ENCODE measurements at regions not wholly inside any gene's neighbourhood (a gene's known extent, or its start where the extent isn't known, plus 50 kb on each side); places are given as distances from the start of the nearest gene placed in this dataset.
"Not testable (repeated sequence)": the region's sequence is repeated elsewhere in the genome, so short reads cannot be mapped to it uniquely, and the experiment has no call there.

DNA sequence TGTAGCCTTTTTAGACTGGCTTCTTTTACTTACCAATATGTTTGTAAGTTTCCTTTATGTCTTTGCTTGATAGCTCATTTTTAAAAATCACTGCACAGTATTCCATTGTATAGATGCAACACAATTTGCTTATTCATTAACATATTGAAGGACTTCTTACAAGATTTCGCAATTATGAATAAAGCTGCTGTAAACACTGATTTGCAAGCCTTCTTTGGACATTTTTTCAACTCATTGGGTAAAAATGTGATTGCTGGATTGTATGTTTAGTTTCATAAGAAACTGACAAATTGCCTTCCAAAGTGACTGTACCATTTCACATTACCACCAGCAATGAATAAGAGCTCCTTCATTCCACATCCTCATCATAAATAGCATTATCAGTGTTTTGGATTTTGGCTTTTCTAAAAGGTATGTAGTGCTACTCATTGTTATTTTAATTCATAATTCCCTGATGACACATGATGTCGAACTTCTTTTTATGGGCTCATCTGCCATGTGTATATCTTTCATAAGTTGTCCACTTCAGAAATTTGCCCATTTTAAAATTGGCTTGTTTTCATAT is 80.7 kb downstream of the TFAP2B start:
- intact Hi-C loops (cut with DNase I): no loop called here
- Histone ChIP-seq H3K4me1 (no peaks in the 10 kb centered on the region), H3K36me3 (no peaks in the 10 kb centered on the region), H3K27me3 (no peaks in the 10 kb centered on the region), H3K27ac (no peak overlapping the region), H3K4me3 (no peak overlapping the region), H3K9me3 (no peaks in the 10 kb centered on the region)
- TF ChIP-seq POLR2AphosphoS5 (IDR thresholded peaks at IDR 0.05; ENCODE audit: insufficient read depth in 1 of 2, low read depth in 1 of 2): no peak
- TF ChIP-seq, protein P1, sequence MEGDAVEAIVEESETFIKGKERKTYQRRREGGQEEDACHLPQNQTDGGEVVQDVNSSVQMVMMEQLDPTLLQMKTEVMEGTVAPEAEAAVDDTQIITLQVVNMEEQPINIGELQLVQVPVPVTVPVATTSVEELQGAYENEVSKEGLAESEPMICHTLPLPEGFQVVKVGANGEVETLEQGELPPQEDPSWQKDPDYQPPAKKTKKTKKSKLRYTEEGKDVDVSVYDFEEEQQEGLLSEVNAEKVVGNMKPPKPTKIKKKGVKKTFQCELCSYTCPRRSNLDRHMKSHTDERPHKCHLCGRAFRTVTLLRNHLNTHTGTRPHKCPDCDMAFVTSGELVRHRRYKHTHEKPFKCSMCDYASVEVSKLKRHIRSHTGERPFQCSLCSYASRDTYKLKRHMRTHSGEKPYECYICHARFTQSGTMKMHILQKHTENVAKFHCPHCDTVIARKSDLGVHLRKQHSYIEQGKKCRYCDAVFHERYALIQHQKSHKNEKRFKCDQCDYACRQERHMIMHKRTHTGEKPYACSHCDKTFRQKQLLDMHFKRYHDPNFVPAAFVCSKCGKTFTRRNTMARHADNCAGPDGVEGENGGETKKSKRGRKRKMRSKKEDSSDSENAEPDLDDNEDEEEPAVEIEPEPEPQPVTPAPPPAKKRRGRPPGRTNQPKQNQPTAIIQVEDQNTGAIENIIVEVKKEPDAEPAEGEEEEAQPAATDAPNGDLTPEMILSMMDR (IDR thresholded peaks at IDR 0.05): no peak
- no peak for DNase-seq (ENCODE audit: extremely low spot score in 2 of 2)

DNA sequence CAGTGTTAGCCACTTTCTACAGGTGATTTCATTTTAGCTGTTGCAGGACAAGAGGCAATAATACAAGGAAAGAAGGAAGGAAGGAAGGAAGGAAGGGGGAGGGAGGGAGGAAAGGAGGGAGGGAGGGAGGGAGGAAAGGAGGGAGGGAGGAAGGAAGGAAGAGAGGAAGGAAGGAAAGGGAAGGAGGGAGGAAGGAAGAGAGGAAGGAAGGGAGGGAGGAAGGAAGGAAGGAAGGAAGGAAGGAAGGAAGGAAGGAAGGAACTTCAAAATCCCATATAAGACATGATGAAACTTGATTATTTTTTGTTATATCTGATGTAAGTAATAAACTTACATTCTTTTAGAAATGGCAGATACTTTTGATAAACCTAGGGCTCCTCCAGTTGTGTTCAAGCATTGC is 83.6 kb downstream of the TFAP2B start:
- Histone ChIP-seq H3K27me3 (no peaks in the 10 kb centered on the region), H3K9me3 (no peaks in the 10 kb centered on the region), H3K36me3 (no peaks in the 10 kb centered on the region), H3K4me3 (no peak overlapping the region), H3K27ac (no peak overlapping the region), H3K4me1 (no peaks in the 10 kb centered on the region)
- intact Hi-C loops (cut with DNase I): no loop called here
- DNase-seq (ENCODE audit: extremely low spot score in 2 of 2): no peak
- TF ChIP-seq POLR2AphosphoS5 (IDR thresholded peaks at IDR 0.05; ENCODE audit: insufficient read depth in 1 of 2, low read depth in 1 of 2): no peak
- TF ChIP-seq, protein P1 (IDR thresholded peaks at IDR 0.05): no peak

DNA sequence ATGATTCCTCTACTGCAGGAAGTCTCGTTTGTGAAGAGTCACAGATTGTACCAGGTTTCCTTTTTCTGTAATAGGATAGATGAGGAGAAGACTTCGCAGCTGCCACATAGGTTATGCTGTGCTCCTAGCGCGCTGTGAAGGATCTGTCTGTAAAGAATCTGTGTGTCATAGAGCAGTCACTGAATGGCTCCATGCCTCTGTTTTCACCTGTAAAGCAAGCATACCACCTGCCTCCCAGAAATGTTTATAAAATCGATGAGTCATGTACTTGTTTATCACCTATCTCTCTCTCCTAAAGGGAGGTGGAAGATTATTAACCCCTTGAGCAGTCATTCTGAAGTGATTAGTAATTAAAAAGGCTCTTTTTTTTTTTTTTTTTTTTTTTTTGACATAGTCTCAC is 86.6 kb downstream of the TFAP2B start:
- Histone ChIP-seq H3K4me3 (no peak overlapping the region), H3K27me3 (no peaks in the 10 kb centered on the region), H3K27ac (no peak overlapping the region), H3K4me1 (no peaks in the 10 kb centered on the region), H3K36me3 (no peaks in the 10 kb centered on the region), H3K9me3 (no peaks in the 10 kb centered on the region)
- DNase-seq (ENCODE audit: extremely low spot score in 2 of 2): no peak
- TF ChIP-seq POLR2AphosphoS5 (IDR thresholded peaks at IDR 0.05; ENCODE audit: insufficient read depth in 1 of 2, low read depth in 1 of 2) (no peak), POLR2A (IDR thresholded peaks at IDR 0.05) (no peak)
- TF ChIP-seq, protein P1 (IDR thresholded peaks at IDR 0.05): no peak
- intact Hi-C loops (cut with DNase I): no loop called here

DNA sequence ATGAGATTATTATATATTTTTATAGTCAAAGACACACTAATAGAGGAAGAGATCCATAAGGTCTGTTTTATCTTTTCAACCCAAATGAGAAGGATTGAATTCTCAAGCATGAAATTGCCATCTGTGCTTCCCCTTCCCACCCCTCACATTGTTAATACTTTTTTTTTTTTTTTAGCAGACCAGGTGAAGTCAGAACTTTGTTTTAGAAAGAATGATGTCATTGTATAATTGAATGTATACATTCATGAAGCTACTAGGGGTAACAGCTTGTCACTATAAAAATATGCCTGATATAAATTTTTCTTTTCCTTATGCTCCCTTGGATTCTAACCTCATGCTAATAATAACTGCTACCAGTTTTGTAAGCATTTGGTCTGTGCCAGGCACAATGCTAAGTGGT is 88.9 kb downstream of the TFAP2B start:
- Histone ChIP-seq H3K36me3 (no peaks in the 10 kb centered on the region), H3K4me1 (no peaks in the 10 kb centered on the region), H3K27ac (no peak overlapping the region), H3K27me3 (no peaks in the 10 kb centered on the region), H3K9me3 (no peaks in the 10 kb centered on the region), H3K4me3 (no peak overlapping the region)
- no peak for DNase-seq (ENCODE audit: extremely low spot score in 2 of 2)
- intact Hi-C loops (cut with DNase I): no loop called here
- TF ChIP-seq POLR2AphosphoS5 (IDR thresholded peaks at IDR 0.05; ENCODE audit: insufficient read depth in 1 of 2, low read depth in 1 of 2): no peak
- TF ChIP-seq, protein P1 (IDR thresholded peaks at IDR 0.05): no peak
- no peak for TF ChIP-seq POLR2A (IDR thresholded peaks at IDR 0.05)

DNA sequence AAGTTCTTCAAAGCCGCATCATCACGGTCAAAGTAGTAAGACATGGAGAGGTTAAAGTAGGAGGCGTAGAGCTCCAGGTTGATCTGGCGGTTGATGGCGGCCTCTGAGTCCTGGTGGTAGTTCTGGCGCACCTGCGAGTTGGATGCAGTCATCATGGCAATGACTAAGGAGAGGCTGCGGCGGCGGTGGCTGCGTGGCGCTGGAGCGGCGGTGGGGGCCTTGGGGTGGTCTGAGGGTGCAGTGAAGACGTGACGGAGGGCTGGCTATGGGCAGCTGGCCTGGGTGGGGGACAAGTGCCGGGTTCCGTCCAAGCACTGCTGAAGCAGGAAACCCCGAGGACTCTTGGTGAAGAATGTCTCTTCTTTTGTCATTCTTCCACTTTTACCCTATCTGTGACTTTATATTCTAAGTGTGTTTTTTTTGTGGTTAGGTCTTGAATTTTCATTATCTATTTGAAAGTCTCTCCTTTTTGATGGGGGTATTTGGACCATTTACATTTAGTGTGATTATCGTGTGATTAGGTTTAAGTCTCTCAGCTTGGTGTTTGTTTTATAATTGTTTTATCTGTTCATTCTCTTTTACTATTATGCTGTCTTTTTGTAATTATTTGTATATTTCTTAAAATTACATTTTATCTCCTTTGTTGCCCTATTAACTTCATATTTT is 94.6 kb downstream of the TFAP2B start:
- no peak for TF ChIP-seq POLR2AphosphoS5 (IDR thresholded peaks at IDR 0.05; ENCODE audit: insufficient read depth in 1 of 2, low read depth in 1 of 2)
- no peak for TF ChIP-seq POLR2A (IDR thresholded peaks at IDR 0.05)
- TF ChIP-seq, protein P1 (IDR thresholded peaks at IDR 0.05): no peak
- intact Hi-C loops (cut with DNase I): no loop called here
- Histone ChIP-seq H3K27me3 (no peaks in the 10 kb centered on the region), H3K4me1 (no peaks in the 10 kb centered on the region), H3K36me3 (no peaks in the 10 kb centered on the region), H3K4me3 (no peak overlapping the region), H3K27ac (no peak overlapping the region), H3K9me3 (peaks cover 8% of the 10 kb centered on the region)
- DNase-seq (ENCODE audit: extremely low spot score in 2 of 2): no peak

DNA sequence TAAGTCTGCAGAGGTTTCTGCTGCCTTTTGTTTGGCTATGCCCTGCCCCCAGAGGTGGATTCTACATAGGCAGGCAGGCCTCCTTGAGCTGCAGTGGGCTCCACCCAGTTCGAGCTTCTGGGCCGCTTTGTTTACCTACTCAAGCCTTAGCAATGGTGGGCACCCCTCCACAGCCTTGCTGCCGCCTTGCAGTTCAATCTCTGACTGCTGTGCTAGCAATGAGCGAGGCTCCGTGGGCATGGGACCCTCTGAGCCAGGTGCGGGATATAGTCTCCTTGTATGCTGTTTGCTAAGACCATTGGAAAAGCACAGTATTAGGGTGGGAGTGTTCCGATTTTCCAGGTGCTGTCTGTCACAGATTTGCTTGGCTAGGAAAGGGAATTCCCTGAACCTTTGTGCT is 102.7 kb downstream of the TFAP2B start:
- H3K27me3 ChIP-seq; DNase-seq (ENCODE audit: extremely low spot score in 2 of 2); intact Hi-C loops (cut with DNase I); H3K4me3 ChIP-seq; H3K27ac ChIP-seq; H3K4me1 ChIP-seq; H3K9me3 ChIP-seq; H3K36me3 ChIP-seq: not testable (repeated sequence)

All from vagina (tissue), 2 donors.